Activated CD4-positive, alpha-beta T cell treated with anti-CD3 and anti-CD28 coated beads, Interleukin-2, Interleukin-6, amounts not matched to agents 100 ng/mL and 50 ng/mL, durations not matched to agents 16 hours and 8 hours (primary cell): ENCODE measurements at regions not wholly inside any gene's neighbourhood (a gene's known extent, or its start where the extent isn't known, plus 50 kb on each side); places are given as distances from the start of the nearest gene placed in this dataset.

Experiments used
- DNase-seq: peaks from one replicate; pipeline ENCODE4 v3.0.0-alpha.2; 2020

DNA sequence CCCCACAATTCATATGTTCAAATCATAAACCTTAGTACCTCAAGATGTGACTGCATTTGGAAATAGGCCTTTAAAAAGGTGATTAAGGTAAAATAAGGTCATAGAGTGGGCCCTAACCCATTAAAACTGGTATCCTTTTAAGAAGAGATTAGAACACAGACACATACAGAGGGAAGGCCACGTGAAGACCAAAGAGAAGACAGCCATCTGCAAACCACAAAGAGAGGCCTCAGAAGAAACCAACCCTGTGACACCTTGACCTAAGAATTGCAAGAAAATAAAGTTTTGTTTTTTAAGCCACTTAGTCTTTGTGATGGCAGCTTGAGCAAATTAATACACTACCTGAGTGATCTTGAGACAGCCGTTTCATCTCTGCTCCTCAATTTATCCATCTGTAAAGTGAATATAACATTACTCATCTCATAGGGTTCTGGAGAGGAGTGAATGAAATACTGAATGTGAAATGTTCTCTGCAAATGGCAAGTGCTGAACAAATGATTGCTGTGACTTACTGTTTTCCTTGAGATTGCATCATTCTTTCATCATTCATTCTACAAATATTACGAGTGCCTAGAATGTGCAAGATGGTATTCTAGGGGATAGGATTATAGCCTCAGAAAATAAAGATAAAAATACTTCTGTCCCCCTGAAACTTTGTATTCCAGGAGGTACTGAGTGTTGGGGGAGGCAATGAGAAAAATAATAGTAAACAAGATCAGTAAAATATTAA, 222.0 kb upstream of the CDH13 start:
- DNase-seq, result no peak

DNA sequence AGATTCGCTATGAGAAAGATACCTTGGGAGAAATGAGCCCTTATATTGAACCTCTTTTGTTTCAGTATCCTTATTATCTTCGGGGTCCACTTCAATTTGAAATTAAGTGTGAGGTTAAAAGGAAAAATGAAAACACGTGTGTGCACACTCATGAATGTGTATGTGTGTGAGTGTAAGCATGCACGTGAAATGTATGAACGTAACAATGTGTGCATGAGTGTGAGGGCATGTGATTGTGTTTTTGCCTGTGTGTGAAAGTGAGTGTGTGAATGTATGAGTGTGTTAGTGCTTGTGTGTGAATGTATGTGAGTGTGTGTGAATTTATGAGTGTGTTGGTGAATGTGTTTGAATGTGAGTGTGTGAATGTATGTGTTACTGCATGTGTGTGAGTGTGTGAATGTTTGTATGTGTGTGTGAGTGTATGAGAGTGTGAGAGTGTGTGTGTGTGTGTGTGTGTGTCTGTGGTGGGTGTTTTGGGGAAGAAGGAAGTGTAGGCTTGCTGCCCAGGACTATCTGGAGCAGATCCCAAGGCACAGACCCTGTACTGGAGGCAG, 224.0 kb upstream of the CDH13 start:
- DNase-seq, result no peak

DNA sequence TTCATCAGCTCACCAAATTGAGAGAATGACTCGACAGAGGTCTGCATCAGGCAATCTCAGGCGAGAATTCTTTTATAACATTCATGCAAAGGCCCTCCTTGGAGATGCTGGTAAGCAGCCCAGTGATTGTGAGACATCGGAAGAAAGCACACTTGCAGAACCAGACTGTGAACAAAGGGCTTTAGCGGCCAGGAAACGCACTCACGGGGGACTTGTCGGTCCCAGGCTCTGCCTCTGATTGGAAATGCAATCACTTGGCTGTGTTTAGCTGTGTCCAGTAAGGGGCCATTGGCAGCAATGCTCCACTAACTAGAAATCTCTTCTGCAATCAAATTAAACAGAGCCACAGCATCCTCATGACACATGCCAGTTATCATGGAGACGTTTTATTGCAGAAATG, 226.7 kb upstream of the CDH13 start:
- no peak for DNase-seq

DNA sequence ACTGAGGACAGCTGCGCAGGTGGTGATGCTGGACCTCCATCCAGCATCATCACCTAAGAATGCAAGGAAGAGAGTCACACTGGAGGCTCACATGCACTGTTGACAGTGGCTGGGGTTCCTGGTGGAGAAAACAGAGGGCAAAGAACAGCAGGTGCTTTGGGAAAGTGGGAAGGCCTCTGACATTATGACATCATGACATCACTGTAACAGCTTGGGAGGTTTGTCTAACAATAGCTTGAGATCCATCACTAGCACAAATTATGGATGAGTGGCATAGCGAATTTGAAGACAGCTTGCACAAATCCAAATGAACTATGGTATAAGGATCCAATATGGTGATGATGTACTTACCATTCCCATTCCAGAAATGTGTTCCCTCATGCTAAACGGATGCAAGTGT, 226.5 kb upstream of the MPHOSPH6 start:
- DNase-seq, result no peak

- no peak for DNase-seq
Observed at GRCh38 chr16:82395212-82395611, 225.2 kb upstream of the MPHOSPH6 start.

GRCh38 chr16:82391690-82392089, 221.7 kb upstream of the MPHOSPH6 start:
- no peak for DNase-seq

- DNase-seq, result no peak
Observed at GRCh38 chr16:82389956-82390650, 220.1 kb upstream of the MPHOSPH6 start.

GRCh38 chr16:82386761-82387160, 216.7 kb upstream of the MPHOSPH6 start:
- no peak for DNase-seq

DNA sequence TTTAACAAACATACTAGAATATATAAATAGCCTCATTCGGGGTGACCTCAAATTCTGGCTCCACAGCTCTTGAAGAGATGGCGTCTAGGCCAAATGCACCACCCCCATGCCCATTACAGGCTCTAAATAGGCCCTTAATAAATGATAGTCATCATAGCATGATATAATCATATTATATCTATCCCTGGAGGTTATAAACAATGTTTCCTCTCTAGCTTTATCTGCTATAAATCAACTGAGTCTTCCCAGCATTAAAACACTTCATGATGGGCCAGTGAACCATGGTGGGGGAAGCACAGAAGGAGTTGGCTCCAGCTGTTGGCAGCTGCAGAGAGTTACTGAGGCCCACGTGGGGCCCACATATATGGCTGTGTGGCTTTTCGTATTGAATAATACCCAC, 214.9 kb upstream of the MPHOSPH6 start:
- DNase-seq, result no peak

DNA sequence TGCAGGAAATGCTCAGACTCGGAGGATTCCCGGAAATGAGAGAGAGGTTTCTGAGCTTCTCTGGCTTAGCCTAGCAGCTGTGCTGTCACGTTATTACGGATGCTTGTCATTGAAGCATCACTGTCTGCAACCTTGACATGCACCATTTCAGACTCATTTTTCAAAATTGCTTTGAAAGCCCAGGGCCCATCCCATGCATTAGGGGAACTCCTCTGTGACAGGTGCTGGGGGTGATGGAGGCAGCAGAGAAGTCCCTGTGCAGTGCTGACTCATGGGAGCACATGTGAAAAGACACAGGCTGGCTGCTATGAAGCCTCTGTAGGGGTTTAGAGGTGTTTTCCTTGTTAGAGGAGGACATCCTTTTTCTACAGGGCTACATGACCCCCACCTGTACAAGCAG, 214.0 kb upstream of the MPHOSPH6 start:
- no peak for DNase-seq

- DNase-seq, result no peak
Observed at GRCh38 chr16:82382521-82382920, 212.5 kb upstream of the MPHOSPH6 start.

DNA sequence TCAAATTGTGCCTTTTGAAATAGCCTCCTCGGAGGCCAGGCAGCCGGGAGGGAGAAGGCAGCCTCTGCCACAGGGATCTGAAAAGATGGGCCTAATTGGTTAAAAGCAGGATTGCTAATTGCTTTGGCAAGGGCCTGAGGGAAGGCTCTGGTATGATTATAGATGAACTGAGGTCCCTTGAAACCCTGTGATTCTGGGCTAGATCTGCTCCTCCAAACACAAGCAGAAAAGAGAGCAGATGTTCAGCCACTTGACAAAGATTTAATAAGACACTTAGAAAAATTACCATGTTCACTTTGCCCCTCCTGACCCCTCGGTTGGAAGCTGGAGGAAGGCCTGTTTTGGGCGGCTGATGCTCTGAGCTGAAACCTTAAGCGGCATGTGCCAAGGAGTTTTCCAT, 209.5 kb upstream of the MPHOSPH6 start:
- no peak for DNase-seq

GRCh38 chr16:82373976-82374375, 204.0 kb upstream of the MPHOSPH6 start:
- DNase-seq, result no peak

DNA sequence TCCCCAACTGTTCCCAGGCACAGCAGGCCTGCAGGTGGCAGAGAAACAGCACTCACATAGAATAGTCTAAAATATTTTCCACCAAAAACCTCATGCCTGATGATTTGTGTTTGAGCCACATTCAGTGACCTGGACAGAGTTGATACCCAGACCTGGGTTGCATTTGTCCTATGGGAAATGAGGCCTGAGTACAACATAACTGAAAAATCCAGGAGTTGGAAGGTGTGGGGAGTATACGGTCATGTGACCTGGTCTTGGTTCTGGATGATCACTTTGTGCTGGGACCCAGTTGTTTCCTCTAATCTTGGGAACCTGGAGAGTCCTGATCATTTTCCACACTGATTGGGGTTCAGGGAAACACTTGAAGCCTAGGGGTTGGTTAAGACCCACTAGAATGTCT, 200.3 kb upstream of the MPHOSPH6 start:
- DNase-seq, result no peak

DNA sequence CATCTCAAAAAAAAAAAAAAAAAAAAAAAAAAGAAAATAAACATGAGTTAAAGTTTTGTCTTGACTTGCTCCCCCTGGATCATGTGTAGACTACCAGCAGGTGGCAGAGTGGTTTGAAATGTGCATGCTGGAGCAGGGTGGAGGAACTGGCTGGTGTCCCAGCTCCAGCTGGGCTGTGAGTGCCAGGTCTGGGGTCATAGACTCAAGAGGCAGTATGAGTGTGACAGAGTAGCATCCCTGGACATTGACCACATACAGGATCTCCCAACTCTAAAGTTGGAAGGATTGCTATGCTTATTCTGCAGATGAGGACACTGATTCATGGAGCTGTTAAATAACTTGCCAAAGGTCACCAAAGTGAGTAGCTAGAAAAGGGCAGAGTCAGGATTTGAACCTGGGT, 198.0 kb upstream of the MPHOSPH6 start:
- peak; percentile 10 for DNase-seq

DNA sequence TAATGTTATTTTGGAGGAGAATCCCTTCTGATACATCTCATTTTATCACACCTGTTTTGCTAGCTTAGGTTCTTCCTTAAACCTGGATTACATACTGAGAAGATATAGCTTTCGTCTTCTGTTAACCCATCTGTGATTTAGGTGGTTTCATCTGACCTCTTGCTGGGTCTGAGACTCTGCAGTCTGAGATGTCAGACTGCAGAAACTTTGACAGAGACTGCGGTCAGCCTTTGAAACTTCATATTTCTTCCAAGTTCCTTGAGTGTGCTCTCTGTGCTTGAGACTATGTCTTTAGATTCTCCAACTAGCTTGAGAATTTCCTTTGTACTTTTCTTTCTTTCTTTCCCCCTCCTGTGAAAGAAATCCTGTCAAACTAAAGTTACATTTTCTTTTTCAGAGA, 196.4 kb upstream of the MPHOSPH6 start:
- no peak for DNase-seq

- DNase-seq, result no peak
Observed at GRCh38 chr16:82364690-82365089, 194.7 kb upstream of the MPHOSPH6 start.

DNA sequence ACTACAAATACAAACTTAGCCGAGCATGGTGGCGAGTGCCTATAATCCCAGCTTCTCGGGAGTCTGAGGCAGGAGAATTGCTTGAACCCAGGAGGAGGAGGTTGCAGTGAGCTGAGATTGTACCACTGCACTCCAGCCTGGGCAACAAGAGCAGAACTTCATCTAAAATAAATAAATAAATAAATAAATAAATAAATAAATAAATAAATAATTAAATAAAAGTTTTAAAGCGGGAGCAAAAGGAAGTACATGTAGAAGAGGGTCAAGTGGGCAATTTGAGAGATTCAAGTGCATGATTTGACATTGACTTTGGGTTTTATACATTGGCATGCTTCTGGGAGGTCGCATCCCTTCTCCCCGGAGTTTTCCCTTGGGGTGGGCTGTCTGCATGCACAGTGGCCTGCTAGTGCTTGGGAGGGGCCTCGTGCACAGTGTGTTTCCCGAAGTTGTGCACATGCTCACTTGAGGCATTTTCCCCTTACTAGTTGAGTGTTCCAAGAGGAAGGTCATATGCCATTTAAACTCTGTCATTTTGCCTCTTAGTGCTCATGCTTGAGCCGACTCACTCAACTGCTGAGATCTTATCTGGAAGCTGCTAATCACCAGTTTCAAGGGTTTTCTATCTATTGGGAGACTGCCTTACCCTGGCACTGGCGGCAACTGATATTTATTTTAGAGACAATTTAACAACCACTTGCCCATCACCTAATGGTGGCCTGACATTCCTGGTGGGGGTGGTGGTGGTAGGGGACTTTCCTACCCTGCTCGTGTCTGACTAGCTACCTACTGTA, 193.2 kb upstream of the MPHOSPH6 start:
- DNase-seq, result no peak

GRCh38 chr16:82361885-82362284, 191.9 kb upstream of the MPHOSPH6 start:
- no peak for DNase-seq

DNA sequence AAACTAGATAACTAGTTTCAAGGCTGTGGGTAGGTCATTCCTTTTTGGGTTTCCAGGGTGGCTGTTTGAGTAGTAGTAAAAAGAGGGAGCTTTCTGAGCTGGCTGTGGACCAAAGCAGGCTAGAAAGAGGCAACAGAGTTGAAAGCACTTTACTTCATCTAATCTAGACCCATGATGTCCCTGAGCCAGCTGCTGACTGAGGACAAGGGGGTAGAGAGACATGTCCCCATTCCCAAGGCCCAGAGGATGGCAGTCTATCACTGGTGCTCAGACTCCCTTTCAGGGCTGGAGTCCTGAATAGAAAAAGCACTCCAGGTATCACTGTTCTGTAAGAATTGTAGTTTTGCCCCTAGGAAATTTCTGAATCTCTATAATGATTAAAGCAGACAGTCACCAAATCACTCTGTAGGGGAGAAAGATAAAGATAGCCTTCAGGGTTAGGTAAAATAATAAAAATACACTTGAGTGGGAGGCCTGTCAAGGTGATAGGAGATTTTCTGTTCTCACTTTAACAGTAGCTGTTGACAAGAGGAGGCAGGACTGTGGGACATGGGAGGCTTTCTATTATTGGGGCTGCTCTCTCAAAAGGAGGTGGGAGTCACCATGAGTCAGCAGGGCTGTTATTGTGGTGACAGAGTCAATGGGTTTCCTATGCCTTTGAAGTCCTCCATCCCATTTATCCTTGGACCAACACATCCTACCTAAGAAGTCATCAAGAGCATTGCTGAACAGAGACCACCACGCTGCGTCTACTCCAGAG, 190.2 kb upstream of the MPHOSPH6 start:
- DNase-seq, result no peak

DNA sequence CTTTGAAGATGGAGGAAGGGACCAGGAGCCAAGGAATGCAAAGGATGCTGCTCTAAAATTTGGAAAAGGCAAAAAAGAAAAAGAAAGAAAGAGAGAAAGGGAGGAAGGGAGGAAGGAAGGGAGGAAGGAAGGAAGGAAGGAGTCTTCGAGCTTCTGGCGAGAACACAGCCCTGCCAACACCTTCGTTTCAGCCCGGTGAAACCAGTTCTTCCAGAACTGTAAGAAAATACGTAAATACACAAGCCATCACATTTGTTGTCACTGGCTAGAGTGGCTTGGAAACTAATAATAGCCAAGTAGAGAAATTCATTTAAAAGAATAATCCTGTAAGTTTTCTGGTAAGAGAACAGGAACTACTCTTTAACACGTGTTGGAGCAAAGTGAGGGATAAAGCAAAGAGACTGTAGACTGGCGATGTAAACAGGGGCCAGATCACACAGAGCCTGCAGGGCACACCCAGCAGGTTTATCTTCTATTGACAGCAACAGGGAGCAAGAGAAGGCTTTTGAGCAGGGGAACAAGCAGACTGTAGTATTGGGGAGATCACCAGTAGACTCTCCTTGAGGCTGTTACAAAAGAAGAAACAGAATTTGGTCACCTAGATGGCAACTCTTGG, 188.7 kb upstream of the MPHOSPH6 start:
- no peak for DNase-seq

- DNase-seq, result no peak
Observed at GRCh38 chr16:82358161-82358560, 188.1 kb upstream of the MPHOSPH6 start.
